ENCODE measurements at regions not wholly inside any gene's neighbourhood (a gene's known extent, or its start where the extent isn't known, plus 50 kb on each side); places are given as distances from the start of the nearest gene placed in this dataset.

- TF ChIP-seq CTCF (IDR thresholded peaks at IDR 0.05) (no peak), POLR2A (IDR thresholded peaks at IDR 0.05) (no peak), POLR2AphosphoS5 (IDR thresholded peaks at IDR 0.05) (no peak), EP300 (IDR thresholded peaks at IDR 0.05) (no peak)
These were observed 173.9 kb downstream of the PRDM13 start for GRCh38 chr6:99780556-99780885.

Data from suprapubic skin (tissue), 4 donors.